Prostate gland (tissue), 2 donors: ENCODE measurements at regions not wholly inside any gene's neighbourhood (a gene's known extent, or its start where the extent isn't known, plus 50 kb on each side); places are given as distances from the start of the nearest gene placed in this dataset.

Source experiments
- DNase-seq: peaks from one replicate; pipeline ENCODE4 v3.0.0-alpha.2; 2019; ENCODE audit warnings: low spot score
- H3K27ac ChIP-seq, 2 donors: fragments of 200-600 bp; sonication (generic); 2 replicates each; pipeline ENCODE4 v1.5.1; 2017 to 2019
- H3K27me3 ChIP-seq: fragments of 200-600 bp; sonication (generic); replicated peaks from 2 replicates; pipeline ENCODE4 v1.5.1; 2019; ENCODE audit not compliant: insufficient read depth
- H3K36me3 ChIP-seq, 2 donors: fragments of 200-600 bp; sonication (generic); 1 replicate in 1 of 2; 2 replicates in 1 of 2; pipeline versions ENCODE4 v1.5.1 to v1.8.1; 2017 to 2019
- H3K4me1 ChIP-seq: fragments of 200-600 bp; sonication (generic); replicated peaks from 2 replicates; pipeline ENCODE4 v1.5.1; 2019
- H3K4me3 ChIP-seq, 2 donors: fragments of 200-600 bp; sonication (generic); 2 replicates each; pipeline ENCODE4 v1.5.1; 2017 to 2019
- H3K9me3 ChIP-seq: fragments of 200-600 bp; sonication (generic); 2 replicates; pipeline ENCODE4 v1.5.1; 2017
- CTCF ChIP-seq, 4 experiments: fragments of 200-600 bp in 2 of 4; fragments of 450-650 bp in 2 of 4; sonication (generic) in 2 of 4; IDR thresholded peaks; 1 replicate in 3 of 4; 2 replicates in 1 of 4; pipeline ENCODE4 v1.5.1; 2016 to 2019; ENCODE audit warnings: antibody characterized with exemption in 4 of 4, mild to moderate bottlenecking in 2 of 4, moderate library complexity in 2 of 4
- POLR2A ChIP-seq: fragments of 450-650 bp; IDR thresholded peaks from one replicate; pipeline ENCODE4 v1.6.1; 2016; ENCODE audit warnings: antibody characterized with exemption, mild to moderate bottlenecking
- POLR2AphosphoS5 ChIP-seq: sonication (generic); formaldehyde crosslinking; IDR thresholded peaks from one replicate; pipeline ENCODE4 v1.6.1; 2017; ENCODE audit warnings: antibody characterized with exemption
- WGBS: methylation state at CpG from one replicate; pipeline ENCODE4 v1.1.5; 2018; 5-methylcytosine and 5-hydroxymethylcytosine counted together
- intact Hi-C: fragments of 100-400 bp; cut with DNase I; formaldehyde crosslinking; loops from one replicate; pipeline ENCODE4 v1.14.2; 2022

GRCh38 chr11:10979529-10979928 lies 121.7 kb upstream of the ZBED5 start:
- Histone ChIP-seq H3K36me3 (no peaks in the 10 kb centered on the region), H3K9me3 (no peaks in the 10 kb centered on the region), H3K27ac (no peak overlapping the region), H3K4me3 (no peak overlapping the region), H3K27me3 (no peaks in the 10 kb centered on the region), H3K4me1 (no peaks in the 10 kb centered on the region)
- WGBS: 73% methylated on average over 3 of the region's 3 CpGs
- intact Hi-C loops: no loop called here
- DNase-seq: no peak
- TF ChIP-seq CTCF (IDR thresholded peaks at IDR 0.05) (no peak), POLR2AphosphoS5 (no peak), POLR2A (no peak)

GRCh38 chr11:10978198-10978597 lies 120.3 kb upstream of the ZBED5 start:
- Histone ChIP-seq H3K9me3 (no peaks in the 10 kb centered on the region), H3K4me3 (no peak overlapping the region), H3K4me1 (no peaks in the 10 kb centered on the region), H3K27me3 (no peaks in the 10 kb centered on the region), H3K36me3 (no peaks in the 10 kb centered on the region), H3K27ac (no peak overlapping the region)
- 97% methylated on average over 1 of the region's 1 CpG for WGBS
- no peak for DNase-seq
- intact Hi-C loops: no loop called here
- no peak for TF ChIP-seq POLR2A
- no peak for TF ChIP-seq POLR2AphosphoS5
- TF ChIP-seq CTCF (IDR thresholded peaks at IDR 0.05): no peak

GRCh38 chr11:10975287-10975721 lies 117.5 kb upstream of the ZBED5 start:
- Histone ChIP-seq H3K36me3 (no peaks in the 10 kb centered on the region), H3K4me1 (no peaks in the 10 kb centered on the region), H3K27me3 (no peaks in the 10 kb centered on the region), H3K27ac (no peak overlapping the region), H3K9me3 (no peaks in the 10 kb centered on the region), H3K4me3 (no peak overlapping the region)
- no peak for DNase-seq
- intact Hi-C loops: no loop called here
- TF ChIP-seq POLR2AphosphoS5 (no peak), CTCF (IDR thresholded peaks at IDR 0.05) (no peak), POLR2A (no peak)
- WGBS: 20% methylated on average over 2 of the region's 2 CpGs

GRCh38 chr11:10973416-10973815 lies 115.6 kb upstream of the ZBED5 start:
- no peak for DNase-seq
- H3K4me1 ChIP-seq: no peaks in the 10 kb centered on the region
- H3K9me3 ChIP-seq: no peaks in the 10 kb centered on the region
- no peak overlapping the region for H3K27ac ChIP-seq
- intact Hi-C loops: no loop called here
- no peaks in the 10 kb centered on the region for H3K27me3 ChIP-seq
- H3K4me3 ChIP-seq: no peak overlapping the region
- 29% methylated on average over 1 of the region's 1 CpG for WGBS
- peak; percentile 13 for TF ChIP-seq POLR2AphosphoS5
- no peak for TF ChIP-seq POLR2A
- TF ChIP-seq CTCF (IDR thresholded peaks at IDR 0.05): no peak
- H3K36me3 ChIP-seq: no peaks in the 10 kb centered on the region

GRCh38 chr11:10970926-10971325 lies 113.1 kb upstream of the ZBED5 start:
- Histone ChIP-seq H3K4me3 (no peak overlapping the region), H3K27ac (no peak overlapping the region)
- WGBS: 81% methylated on average over 3 of the region's 3 CpGs

More at GRCh38 chr11:10970926-10971325, 113.1 kb upstream of the ZBED5 start:
- intact Hi-C loops: no loop called here
- Histone ChIP-seq H3K9me3 (no peaks in the 10 kb centered on the region), H3K36me3 (no peaks in the 10 kb centered on the region), H3K4me1 (no peaks in the 10 kb centered on the region), H3K27me3 (no peaks in the 10 kb centered on the region)
- no peak for TF ChIP-seq POLR2AphosphoS5
- no peak for TF ChIP-seq CTCF (IDR thresholded peaks at IDR 0.05)
- no peak for TF ChIP-seq POLR2A
- no peak for DNase-seq
